ENCODE measurements at regions not wholly inside any gene's neighbourhood (a gene's known extent, or its start where the extent isn't known, plus 50 kb on each side); places are given as distances from the start of the nearest gene placed in this dataset.
"Not testable (repeated sequence)": the region's sequence is repeated elsewhere in the genome, so short reads cannot be mapped to it uniquely, and the experiment has no call there.

GRCh38 chr16:86858501-86858900, 280.2 kb downstream of the FOXL1 start:
- H3K4me3 ChIP-seq: no peak overlapping the region
- intact Hi-C loops (cut with DNase I): no loop called here
- no peaks in the 10 kb centered on the region for H3K9me3 ChIP-seq
- no peaks in the 10 kb centered on the region for H3K4me1 ChIP-seq
- H3K27ac ChIP-seq: no peak overlapping the region
- H3K27me3 ChIP-seq: no peaks in the 10 kb centered on the region
- no peak for TF ChIP-seq CTCF (IDR thresholded peaks at IDR 0.05)
- ATAC-seq (no peak), DNase-seq (no peak)
- no peaks in the 10 kb centered on the region for H3K36me3 ChIP-seq

GRCh38 chr16:86861270-86861858, 283.0 kb downstream of the FOXL1 start:
- H3K27ac ChIP-seq; H3K4me1 ChIP-seq; H3K9me3 ChIP-seq; intact Hi-C loops (cut with DNase I); DNase-seq; H3K4me3 ChIP-seq; ATAC-seq; H3K27me3 ChIP-seq; H3K36me3 ChIP-seq: not testable (repeated sequence)

- Histone ChIP-seq H3K4me3 (no peak overlapping the region), H3K36me3 (no peaks in the 10 kb centered on the region), H3K27ac (no peak overlapping the region), H3K27me3 (no peaks in the 10 kb centered on the region), H3K9me3 (no peaks in the 10 kb centered on the region), H3K4me1 (no peaks in the 10 kb centered on the region)
- ATAC-seq (no peak), DNase-seq (no peak)
- intact Hi-C loops (cut with DNase I): no loop called here
- no peak for TF ChIP-seq CTCF (IDR thresholded peaks at IDR 0.05)
Observed at GRCh38 chr16:86862595-86863280, 284.4 kb downstream of the FOXL1 start.

- ATAC-seq: no peak
- Histone ChIP-seq H3K27me3 (peaks cover 5% of the 10 kb centered on the region), H3K4me3 (no peak overlapping the region), H3K27ac (no peak overlapping the region), H3K9me3 (no peaks in the 10 kb centered on the region), H3K4me1 (no peaks in the 10 kb centered on the region), H3K36me3 (no peaks in the 10 kb centered on the region)
- no peak for TF ChIP-seq CTCF (IDR thresholded peaks at IDR 0.05)
- intact Hi-C loops (cut with DNase I): no loop called here
- DNase-seq: no peak
Observed at GRCh38 chr16:86863609-86864008, 285.3 kb downstream of the FOXL1 start.

GRCh38 chr16:86864586-86864985, 286.2 kb downstream of the FOXL1 start:
- no peaks in the 10 kb centered on the region for H3K36me3 ChIP-seq
- intact Hi-C loops (cut with DNase I): no loop called here
- H3K27me3 ChIP-seq: peaks cover 5% of the 10 kb centered on the region
- no peaks in the 10 kb centered on the region for H3K4me1 ChIP-seq
- no peak overlapping the region for H3K27ac ChIP-seq
- no peak overlapping the region for H3K4me3 ChIP-seq
- H3K9me3 ChIP-seq: no peaks in the 10 kb centered on the region
- ATAC-seq (no peak), DNase-seq (no peak)
- no peak for TF ChIP-seq CTCF (IDR thresholded peaks at IDR 0.05)

GRCh38 chr16:86865851-86866662, 287.7 kb downstream of the FOXL1 start:
- no peak overlapping the region for H3K27ac ChIP-seq
- H3K9me3 ChIP-seq: no peaks in the 10 kb centered on the region
- no peaks in the 10 kb centered on the region for H3K36me3 ChIP-seq
- DNase-seq (peak; percentile 22), ATAC-seq (peak; percentile 45)
- TF ChIP-seq CTCF (IDR thresholded peaks at IDR 0.05): no peak
- H3K4me3 ChIP-seq: no peak overlapping the region
- H3K27me3 ChIP-seq: peaks cover 5% of the 10 kb centered on the region
- no peaks in the 10 kb centered on the region for H3K4me1 ChIP-seq
- intact Hi-C loops (cut with DNase I): no loop called here

Data from upper lobe of right lung (tissue), 1 donor.